Sigmoid colon (tissue), 6 donors: ENCODE measurements at regions not wholly inside any gene's neighbourhood (a gene's known extent, or its start where the extent isn't known, plus 50 kb on each side); places are given as distances from the start of the nearest gene placed in this dataset.

ENCODE experiments used
- DNase-seq: peaks from one replicate; pipeline ENCODE4 v3.0.0-alpha.2; 2019
- H3K27ac ChIP-seq, 4 donors: fragments of 200-600 bp; sonication (generic); one replicate each; pipeline ENCODE4 v1.5.1; 2016 to 2019; ENCODE audit warnings: mild to moderate bottlenecking in 1 of 4
- H3K27me3 ChIP-seq, 3 donors: fragments of 200-600 bp; sonication (generic); one replicate each; pipeline ENCODE4 v1.5.1; 2019; ENCODE audit warnings: mild to moderate bottlenecking in 1 of 3
- H3K36me3 ChIP-seq, 4 donors: fragments of 200-600 bp; sonication (generic); one replicate each; pipeline ENCODE4 v1.5.1; 2016 to 2019
- H3K4me1 ChIP-seq, 4 donors: fragments of 200-600 bp; sonication (generic); one replicate each; pipeline ENCODE4 v1.5.1; 2017 to 2019
- H3K4me3 ChIP-seq, 4 donors: fragments of 200-600 bp; sonication (generic); one replicate each; pipeline ENCODE4 v1.5.1; 2017 to 2019; ENCODE audit warnings: mild to moderate bottlenecking in 2 of 4, moderate library complexity in 1 of 4
- H3K9me3 ChIP-seq, 4 donors: fragments of 200-600 bp in 3 of 4; sonication (generic) in 3 of 4; one replicate each; pipeline versions ENCODE4 v1.5.1 to v1.6.1; 2013 to 2019
- EP300 ChIP-seq, 4 donors: sonication (generic); formaldehyde crosslinking; IDR thresholded peaks; one replicate each; pipeline ENCODE4 v1.6.1; 2017; ENCODE audit warnings: antibody characterized with exemption in 4 of 4
- POLR2A ChIP-seq, 2 donors: fragments of 450-650 bp; IDR thresholded peaks; one replicate each; pipeline ENCODE4 v1.6.1; 2016; ENCODE audit warnings: antibody characterized with exemption in 2 of 2, mild to moderate bottlenecking in 2 of 2, moderate library complexity in 2 of 2
- POLR2AphosphoS5 ChIP-seq, 4 donors: sonication (generic); formaldehyde crosslinking; IDR thresholded peaks; one replicate each; pipeline ENCODE4 v1.6.1; 2017; ENCODE audit warnings: antibody characterized with exemption in 4 of 4
- WGBS, 2 donors: extraction: QIAGEN DNeasy Blood & Tissue Kit; methylation state at CpG; one replicate each; pipeline ENCODE4 v1.1.7; 2013; 5-methylcytosine and 5-hydroxymethylcytosine counted together
- intact Hi-C: fragments of 100-400 bp; cut with DNase I; formaldehyde crosslinking; loops from one replicate; pipeline ENCODE4 v1.15.1; 2023
- TF ChIP-seq, protein P1 (sequence below), 4 experiments: fragments of 450-650 bp in 3 of 4; fragments of 200-600 bp in 1 of 4; IDR thresholded peaks; one replicate each; pipeline ENCODE4 v1.5.1; 2016 to 2019; ENCODE audit warnings: antibody characterized with exemption in 4 of 4, mild to moderate bottlenecking in 3 of 4, moderate library complexity in 2 of 4
- donor health status: healthy with polysubstance abuse.
- donor health status: healthy.

GRCh38 chrX:134737061-134737460 is 59.9 kb downstream of the PABIR2 start:
- WGBS, 2 donors = 66 to 80% methylated on average over 6 of the region's 6 CpGs
- TF ChIP-seq EP300 (IDR thresholded peaks at IDR 0.05) (no peak), POLR2AphosphoS5 (IDR thresholded peaks at IDR 0.05) (peak in 3 of 4 donors; percentile 29 to 39 (median 31))
- TF ChIP-seq, protein P1, sequence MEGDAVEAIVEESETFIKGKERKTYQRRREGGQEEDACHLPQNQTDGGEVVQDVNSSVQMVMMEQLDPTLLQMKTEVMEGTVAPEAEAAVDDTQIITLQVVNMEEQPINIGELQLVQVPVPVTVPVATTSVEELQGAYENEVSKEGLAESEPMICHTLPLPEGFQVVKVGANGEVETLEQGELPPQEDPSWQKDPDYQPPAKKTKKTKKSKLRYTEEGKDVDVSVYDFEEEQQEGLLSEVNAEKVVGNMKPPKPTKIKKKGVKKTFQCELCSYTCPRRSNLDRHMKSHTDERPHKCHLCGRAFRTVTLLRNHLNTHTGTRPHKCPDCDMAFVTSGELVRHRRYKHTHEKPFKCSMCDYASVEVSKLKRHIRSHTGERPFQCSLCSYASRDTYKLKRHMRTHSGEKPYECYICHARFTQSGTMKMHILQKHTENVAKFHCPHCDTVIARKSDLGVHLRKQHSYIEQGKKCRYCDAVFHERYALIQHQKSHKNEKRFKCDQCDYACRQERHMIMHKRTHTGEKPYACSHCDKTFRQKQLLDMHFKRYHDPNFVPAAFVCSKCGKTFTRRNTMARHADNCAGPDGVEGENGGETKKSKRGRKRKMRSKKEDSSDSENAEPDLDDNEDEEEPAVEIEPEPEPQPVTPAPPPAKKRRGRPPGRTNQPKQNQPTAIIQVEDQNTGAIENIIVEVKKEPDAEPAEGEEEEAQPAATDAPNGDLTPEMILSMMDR (IDR thresholded peaks at IDR 0.05) = no peak
- intact Hi-C loops = no loop called here
- Histone ChIP-seq H3K27me3 (no peaks in the 10 kb centered on the region), H3K9me3 (no peaks in the 10 kb centered on the region), H3K36me3 (no peaks in the 10 kb centered on the region), H3K4me3 (no peak overlapping the region), H3K27ac (peak overlapping the region in 3 of 4 donors; percentile 7 to 40 (median 34)), H3K4me1 (peaks cover 0 to 34% (median 7%) of the 10 kb centered on the region in 4 donors)
- DNase-seq = peak; percentile 73

DNA sequence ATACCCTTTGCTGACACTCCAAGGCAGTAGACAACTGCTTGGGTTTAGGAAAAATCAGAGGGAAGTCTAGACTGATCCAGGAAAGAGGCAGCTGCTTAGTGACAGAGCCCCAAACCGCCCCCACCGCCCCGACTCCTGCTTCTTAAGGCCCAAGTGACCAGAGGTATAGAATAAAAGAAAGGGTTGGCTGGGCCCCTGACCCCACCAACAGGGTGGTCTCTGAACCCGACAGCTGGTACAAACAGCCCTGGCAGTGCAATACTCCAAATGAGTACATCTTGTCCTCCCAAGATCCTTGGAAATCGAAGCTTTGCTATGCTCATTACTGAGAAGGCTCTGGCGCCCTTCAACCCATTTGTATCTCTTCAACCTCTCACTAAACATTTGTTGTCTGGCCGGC is 60.6 kb downstream of the PABIR2 start:
- Histone ChIP-seq H3K36me3 (no peaks in the 10 kb centered on the region), H3K4me3 (no peak overlapping the region), H3K9me3 (no peaks in the 10 kb centered on the region), H3K4me1 (peaks cover 0 to 34% (median 7%) of the 10 kb centered on the region in 4 donors), H3K27me3 (no peaks in the 10 kb centered on the region), H3K27ac (peak overlapping the region in 2 of 4 donors; percentile 34 to 40)
- intact Hi-C loops = no loop called here
- TF ChIP-seq POLR2AphosphoS5 (IDR thresholded peaks at IDR 0.05) (no peak), EP300 (IDR thresholded peaks at IDR 0.05) (no peak)
- TF ChIP-seq, protein P1 (IDR thresholded peaks at IDR 0.05) = no peak
- DNase-seq = no peak
- 86 to 88% methylated on average over 7 of the region's 7 CpGs for WGBS, 2 donors

- Histone ChIP-seq H3K27me3 (no peaks in the 10 kb centered on the region), H3K4me3 (no peak overlapping the region), H3K36me3 (no peaks in the 10 kb centered on the region), H3K9me3 (no peaks in the 10 kb centered on the region), H3K4me1 (peaks cover 0 to 34% (median 7%) of the 10 kb centered on the region in 4 donors), H3K27ac (no peak overlapping the region)
- TF ChIP-seq EP300 (IDR thresholded peaks at IDR 0.05) (no peak), POLR2A (IDR thresholded peaks at IDR 0.05) (no peak), POLR2AphosphoS5 (IDR thresholded peaks at IDR 0.05) (no peak)
- TF ChIP-seq, protein P1 (IDR thresholded peaks at IDR 0.05) = no peak
- WGBS, 2 donors = 81 to 95% methylated on average over 2 of the region's 2 CpGs
- no peak for DNase-seq
- intact Hi-C loops = no loop called here
These were observed 62.0 kb downstream of the PABIR2 start for GRCh38 chrX:134735015-134735414.

GRCh38 chrX:134734466-134734952 is 62.5 kb downstream of the PABIR2 start:
- intact Hi-C loops = no loop called here
- 61 to 68% methylated on average over 4 of the region's 4 CpGs for WGBS, 2 donors
- Histone ChIP-seq H3K36me3 (no peaks in the 10 kb centered on the region), H3K4me3 (no peak overlapping the region), H3K27ac (no peak overlapping the region), H3K4me1 (peaks cover 0 to 34% (median 7%) of the 10 kb centered on the region in 4 donors), H3K9me3 (no peaks in the 10 kb centered on the region), H3K27me3 (no peaks in the 10 kb centered on the region)
- TF ChIP-seq POLR2AphosphoS5 (IDR thresholded peaks at IDR 0.05) (no peak), EP300 (IDR thresholded peaks at IDR 0.05) (no peak), POLR2A (IDR thresholded peaks at IDR 0.05) (no peak)
- TF ChIP-seq, protein P1 (IDR thresholded peaks at IDR 0.05) = no peak
- no peak for DNase-seq

DNA sequence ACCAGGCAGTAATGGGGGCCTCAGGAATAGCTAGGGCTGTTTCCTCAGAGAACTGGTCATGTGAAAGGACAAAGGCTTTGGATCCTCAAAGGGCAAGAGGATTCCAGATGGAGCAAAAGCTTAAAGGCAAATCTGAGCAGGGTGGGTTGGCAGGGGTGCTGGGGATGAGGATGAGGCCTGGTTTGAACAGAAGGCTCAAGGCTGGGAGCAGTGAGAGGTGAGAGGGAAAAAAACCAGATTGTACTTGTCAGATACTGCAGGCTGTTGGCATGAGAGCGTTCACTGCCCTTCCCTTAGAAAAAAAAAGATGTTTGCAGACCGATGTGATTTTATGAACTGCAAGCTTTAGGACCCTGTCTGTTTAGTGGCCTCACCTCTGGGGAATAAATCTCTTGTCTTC is 63.4 kb downstream of the PABIR2 start:
- Histone ChIP-seq H3K27ac (no peak overlapping the region), H3K27me3 (no peaks in the 10 kb centered on the region), H3K36me3 (no peaks in the 10 kb centered on the region), H3K4me1 (peaks cover 0 to 34% (median 7%) of the 10 kb centered on the region in 4 donors), H3K4me3 (no peak overlapping the region), H3K9me3 (no peaks in the 10 kb centered on the region)
- DNase-seq = no peak
- no peak for TF ChIP-seq POLR2A (IDR thresholded peaks at IDR 0.05)
- TF ChIP-seq, protein P1 (IDR thresholded peaks at IDR 0.05) = no peak
- TF ChIP-seq POLR2AphosphoS5 (IDR thresholded peaks at IDR 0.05) = no peak
- no peak for TF ChIP-seq EP300 (IDR thresholded peaks at IDR 0.05)
- intact Hi-C loops = no loop called here
- WGBS, 2 donors = 53 to 72% methylated on average over 2 of the region's 2 CpGs
